Choroid plexus epithelial cell (primary cell): ENCODE measurements at regions not wholly inside any gene's neighbourhood (a gene's known extent, or its start where the extent isn't known, plus 50 kb on each side); places are given as distances from the start of the nearest gene placed in this dataset.

ENCODE experiments used
- DNase-seq: peaks from one replicate; pipeline ENCODE4 v3.0.0-alpha.2; 2010; ENCODE audit warnings: low read depth
- H3K4me3 ChIP-seq: 2 replicates; pipeline ENCODE4 v1.5.1; 2011; ENCODE audit warnings: low read depth, mild to moderate bottlenecking, control low read depth, low read length, moderate library complexity
- CTCF ChIP-seq: conservative IDR thresholded peaks from 2 replicates; pipeline ENCODE4 v1.5.1; 2011; ENCODE audit warnings: low read depth, mild to moderate bottlenecking, control low read depth, inconsistent platforms, low read length, moderate library complexity

- no peak overlapping the region for H3K4me3 ChIP-seq
- DNase-seq = no peak
- TF ChIP-seq CTCF = no peak
Observed at GRCh38 chr20:21623781-21624094, 81.7 kb upstream of the PAX1 start.

- no peak overlapping the region for H3K4me3 ChIP-seq
- DNase-seq = no peak
- TF ChIP-seq CTCF = no peak
Observed at GRCh38 chr20:21623074-21623780, 82.2 kb upstream of the PAX1 start.

- no peak overlapping the region for H3K4me3 ChIP-seq
- no peak for DNase-seq
- TF ChIP-seq CTCF = no peak
Observed at GRCh38 chr20:21622097-21622857, 83.2 kb upstream of the PAX1 start.

- no peak overlapping the region for H3K4me3 ChIP-seq
- no peak for DNase-seq
- no peak for TF ChIP-seq CTCF
Observed at GRCh38 chr20:21618759-21619416, 86.6 kb upstream of the PAX1 start.

GRCh38 chr20:21615617-21616080, 89.8 kb upstream of the PAX1 start:
- no peak overlapping the region for H3K4me3 ChIP-seq
- peak; percentile 73 for TF ChIP-seq CTCF
- DNase-seq = peak; percentile 52

- TF ChIP-seq CTCF = no peak
- no peak overlapping the region for H3K4me3 ChIP-seq
- no peak for DNase-seq
Observed at GRCh38 chr20:21614980-21615379, 90.5 kb upstream of the PAX1 start.
